HG03066 (cell line): ENCODE measurements at regions not wholly inside any gene's neighbourhood (a gene's known extent, or its start where the extent isn't known, plus 50 kb on each side); places are given as distances from the start of the nearest gene placed in this dataset.

Experiments
- ATAC-seq: cut with Tn5 transposase; IDR thresholded peaks from one replicate; pipeline ENCODE4 v1.9.1; 2021; ENCODE audit warnings: low read depth; ENCODE audit not compliant: unreplicated experiment

GRCh38 chr2:160859096-160859495 lies 301.1 kb upstream of the TANK start:
- no peak for ATAC-seq

DNA sequence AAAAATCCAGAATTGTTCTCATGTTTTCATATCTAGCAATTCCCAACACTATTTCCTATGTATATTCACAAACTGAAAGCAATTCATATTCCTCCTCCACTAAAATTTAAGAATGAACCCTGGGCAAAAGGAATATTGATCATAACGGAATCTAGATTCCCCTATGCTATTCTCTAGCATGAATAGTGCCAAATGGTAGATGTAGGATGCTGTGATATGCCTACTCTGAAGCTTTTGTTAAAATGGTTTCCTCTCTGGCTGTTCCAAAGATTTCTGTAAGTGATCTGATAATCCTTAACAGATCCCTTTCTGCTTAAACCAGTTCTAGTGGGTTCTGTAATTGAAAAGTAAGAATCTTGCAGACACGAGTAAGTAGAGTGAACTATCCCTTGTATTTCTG lies 298.0 kb upstream of the TANK start:
- ATAC-seq = no peak

- ATAC-seq = no peak
Observed at GRCh38 chr2:160868891-160869290, 291.3 kb upstream of the TANK start.

- ATAC-seq = no peak
Observed at GRCh38 chr2:160869411-160869810, 290.8 kb upstream of the TANK start.

GRCh38 chr2:160870729-160871465 lies 289.3 kb upstream of the TANK start:
- no peak for ATAC-seq

DNA sequence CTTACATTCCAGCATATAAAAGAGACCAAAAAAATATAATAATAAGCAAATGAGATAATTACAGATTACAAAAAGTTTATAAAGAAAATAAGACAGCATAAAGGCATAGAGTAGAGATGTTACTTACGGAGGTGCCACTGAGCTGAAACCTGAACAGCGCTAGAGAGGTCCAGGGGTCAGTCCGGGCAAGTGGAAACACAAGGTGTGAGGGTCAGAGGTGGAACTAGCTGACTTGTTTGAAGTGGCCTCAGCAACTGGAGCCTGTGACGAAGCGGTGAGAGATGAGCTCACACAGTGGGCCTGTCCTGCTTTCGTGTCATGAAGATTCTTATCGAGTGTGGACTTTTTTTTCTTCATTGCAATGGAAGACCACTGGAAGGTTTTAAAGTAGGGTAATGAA lies 288.3 kb upstream of the TANK start:
- no peak for ATAC-seq

DNA sequence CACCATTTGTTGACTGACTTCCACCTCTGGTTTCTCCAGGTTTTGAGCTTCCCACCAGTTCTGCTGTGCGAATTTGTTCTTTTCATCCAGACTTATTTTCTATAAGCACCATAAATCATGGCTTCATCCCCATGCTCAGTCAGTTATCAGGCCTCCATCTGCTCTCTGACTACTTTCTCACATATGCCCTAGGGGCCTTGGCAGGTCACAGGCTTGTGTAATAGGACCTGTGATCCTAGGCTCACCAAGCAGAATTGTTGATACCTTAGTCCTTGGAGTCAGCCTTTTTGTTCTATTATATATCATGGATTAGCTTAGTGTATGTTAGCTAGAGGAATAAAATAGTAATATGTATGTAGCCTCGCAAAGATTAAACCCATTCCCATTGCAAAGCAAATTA lies 284.2 kb upstream of the TANK start:
- no peak for ATAC-seq

DNA sequence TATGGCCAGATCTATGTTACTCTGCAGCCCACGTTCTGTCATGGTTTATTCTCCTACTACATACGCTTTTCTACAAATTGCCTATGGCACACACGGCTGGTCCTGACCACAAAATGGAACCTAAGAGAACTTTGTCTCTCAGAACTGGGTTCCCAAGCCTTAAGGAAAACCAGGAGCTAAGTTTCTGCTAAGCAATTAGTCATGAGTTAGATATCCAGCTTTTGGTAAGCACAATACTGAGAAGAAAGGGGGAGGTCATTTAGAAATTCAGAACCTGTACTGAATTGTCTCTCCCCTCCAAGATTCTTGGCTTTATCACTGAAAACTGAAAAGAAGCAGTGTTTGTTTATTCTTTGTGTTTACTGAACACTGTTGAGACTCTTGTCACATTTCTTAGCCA lies 283.5 kb upstream of the TANK start:
- ATAC-seq = no peak

GRCh38 chr2:160878618-160879017 lies 281.6 kb upstream of the TANK start:
- ATAC-seq = no peak

- ATAC-seq = no peak
Observed at GRCh38 chr2:160882906-160883305, 277.3 kb upstream of the TANK start.

- no peak for ATAC-seq
Observed at GRCh38 chr2:160884056-160884455, 276.2 kb upstream of the TANK start.

DNA sequence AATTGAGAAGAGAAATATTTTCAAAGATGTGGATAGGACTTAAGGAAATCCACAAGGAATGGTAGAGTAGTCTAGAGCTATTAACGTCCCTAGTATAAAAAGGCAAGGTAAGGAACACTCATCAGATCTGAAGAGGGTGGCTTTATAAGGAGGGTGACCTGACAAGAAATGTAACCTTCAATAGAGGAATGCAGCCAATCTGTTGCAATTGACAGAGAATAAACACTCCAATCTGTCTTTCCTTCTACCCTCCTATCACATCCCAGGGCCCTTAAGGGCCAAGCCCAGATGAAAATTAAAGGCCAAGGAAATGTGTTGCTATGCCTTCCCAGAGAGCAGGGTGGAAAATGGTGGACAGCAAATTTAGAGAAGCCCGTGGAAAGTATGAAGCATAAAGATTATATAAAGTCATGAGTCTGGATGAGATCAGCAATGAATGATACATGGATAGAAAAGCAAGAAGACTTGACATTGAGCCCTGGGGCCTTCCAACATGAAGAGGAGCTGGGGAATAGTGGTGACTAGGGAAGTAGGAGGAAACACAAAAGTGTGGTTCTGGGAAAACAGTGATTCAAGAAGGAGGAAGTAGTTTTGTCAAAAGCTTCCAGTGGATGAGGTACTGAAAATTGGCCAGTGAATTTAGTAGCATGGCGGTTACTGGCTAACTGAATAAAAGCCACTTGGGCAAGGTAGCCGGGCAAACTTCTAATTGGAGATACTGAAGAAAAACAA lies 270.6 kb upstream of the TANK start:
- no peak for ATAC-seq

- ATAC-seq = no peak
Observed at GRCh38 chr2:160890667-160891352, 269.4 kb upstream of the TANK start.

- no peak for ATAC-seq
Observed at GRCh38 chr2:160891353-160891740, 268.9 kb upstream of the TANK start.

GRCh38 chr2:160892204-160892603 lies 268.0 kb upstream of the TANK start:
- no peak for ATAC-seq

DNA sequence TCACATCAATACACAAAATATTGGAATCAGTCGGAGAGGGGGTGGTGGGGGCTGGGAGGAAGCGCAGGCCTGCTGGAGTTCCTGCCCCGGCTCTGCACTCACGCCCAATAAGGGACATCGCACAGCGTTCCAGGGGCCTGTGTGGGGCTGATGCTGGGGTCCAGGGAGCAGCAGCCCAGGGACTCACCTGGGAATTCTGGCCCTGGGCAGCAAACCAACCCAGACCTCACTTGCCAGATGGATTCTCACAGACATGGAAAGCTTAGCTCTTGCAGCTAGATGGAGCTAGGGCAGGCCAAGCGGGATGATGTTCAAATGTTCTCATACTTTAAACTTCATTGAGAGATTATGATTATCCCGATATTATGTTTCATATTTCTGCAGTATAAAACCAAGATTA lies 266.6 kb upstream of the TANK start:
- no peak for ATAC-seq

DNA sequence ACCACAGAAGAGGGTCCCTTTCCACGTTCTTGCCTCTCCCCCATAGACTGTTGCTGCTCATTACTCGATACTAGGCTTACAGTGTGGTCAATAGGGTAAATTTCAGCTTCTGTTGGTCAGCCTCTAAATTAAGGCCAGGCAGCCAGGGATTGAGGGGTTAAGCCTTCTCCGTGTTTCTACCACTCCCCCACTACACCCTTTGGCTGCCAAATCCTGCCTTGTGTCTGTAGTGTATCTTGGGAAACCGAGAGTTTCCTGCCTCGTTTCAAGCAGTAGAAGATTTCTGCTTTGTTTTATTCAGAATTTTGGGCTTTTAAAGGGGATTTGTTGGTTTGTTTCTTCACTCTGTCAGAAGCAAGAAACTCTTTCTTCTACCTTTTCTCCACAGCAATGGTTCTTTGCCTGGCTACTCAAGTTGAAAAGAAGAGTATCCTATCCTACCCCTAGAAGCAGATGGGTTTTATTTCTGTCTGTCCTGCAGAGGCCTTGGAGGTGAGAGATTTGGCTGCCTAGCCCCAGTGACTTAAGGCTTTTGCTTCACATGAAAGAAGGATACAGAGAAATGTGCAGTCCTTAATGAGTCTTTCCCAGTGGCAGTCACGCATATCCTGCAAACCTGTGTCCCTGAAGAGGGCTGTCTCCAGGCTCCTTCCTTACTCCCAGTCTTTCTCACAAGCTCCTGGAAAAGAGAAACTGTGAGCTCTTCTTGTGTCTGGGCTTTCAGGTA lies 261.5 kb upstream of the TANK start:
- ATAC-seq = no peak

- ATAC-seq = no peak
Observed at GRCh38 chr2:160901613-160902012, 258.6 kb upstream of the TANK start.

- no peak for ATAC-seq
Observed at GRCh38 chr2:160905862-160906261, 254.4 kb upstream of the TANK start.

DNA sequence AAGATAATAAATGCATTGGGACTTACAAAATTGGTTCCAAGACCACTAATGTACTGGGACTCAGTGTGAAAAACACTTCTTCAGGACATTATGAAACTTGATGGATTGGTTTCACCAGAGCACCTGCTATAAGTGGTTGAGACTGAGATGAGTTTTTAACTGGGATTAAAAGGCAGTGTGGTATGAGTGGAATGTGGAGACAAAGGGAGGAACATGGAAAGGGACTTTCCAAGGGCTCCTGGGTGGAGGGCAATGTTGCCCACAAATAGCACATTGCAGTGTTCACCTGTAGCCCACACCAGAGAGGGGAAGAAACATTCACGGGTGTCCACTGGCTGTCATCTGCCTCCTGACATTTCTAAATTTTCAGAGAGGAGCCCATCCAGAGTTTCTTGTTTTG lies 253.3 kb upstream of the TANK start:
- ATAC-seq = no peak

- no peak for ATAC-seq
Observed at GRCh38 chr2:160907738-160908137, 252.5 kb upstream of the TANK start.
